Right lung (tissue), 2 donors: ENCODE measurements at regions not wholly inside any gene's neighbourhood (a gene's known extent, or its start where the extent isn't known, plus 50 kb on each side); places are given as distances from the start of the nearest gene placed in this dataset.
A peak's percentile ranks its signal among the peaks of the same experiment; 100 is the strongest.

Experiments
- DNase-seq, 2 donors: peaks; one replicate each; pipeline ENCODE4 v3.0.0-alpha.2; 2013

- DNase-seq = no peak
Observed at GRCh38 chr13:85288698-85289097, 510.5 kb downstream of the SLITRK6 start.

GRCh38 chr13:85287528-85287927 lies 511.7 kb downstream of the SLITRK6 start:
- DNase-seq = no peak

GRCh38 chr13:85286081-85286480 lies 513.1 kb downstream of the SLITRK6 start:
- DNase-seq = no peak

- DNase-seq = no peak
Observed at GRCh38 chr13:85284349-85284748, 514.9 kb downstream of the SLITRK6 start.

- DNase-seq = no peak
Observed at GRCh38 chr13:85283408-85283807, 515.8 kb downstream of the SLITRK6 start.

- DNase-seq = no peak
Observed at GRCh38 chr13:85282876-85283275, 516.3 kb downstream of the SLITRK6 start.

- DNase-seq = no peak
Observed at GRCh38 chr13:85278851-85279250, 520.4 kb downstream of the SLITRK6 start.

- no peak for DNase-seq
Observed at GRCh38 chr13:85277748-85278147, 521.5 kb downstream of the SLITRK6 start.

GRCh38 chr13:85266771-85267170 lies 532.4 kb downstream of the SLITRK6 start:
- DNase-seq = no peak

- DNase-seq = no peak
Observed at GRCh38 chr13:85266331-85266730, 532.9 kb downstream of the SLITRK6 start.

- no peak for DNase-seq
Observed at GRCh38 chr13:85265296-85265695, 533.9 kb downstream of the SLITRK6 start.

- no peak for DNase-seq
Observed at GRCh38 chr13:85262499-85262898, 536.7 kb downstream of the SLITRK6 start.

GRCh38 chr13:85261757-85262346 lies 537.4 kb downstream of the SLITRK6 start:
- DNase-seq = no peak

- DNase-seq = no peak
Observed at GRCh38 chr13:85260896-85261295, 538.3 kb downstream of the SLITRK6 start.

GRCh38 chr13:85255978-85256377 lies 543.2 kb downstream of the SLITRK6 start:
- no peak for DNase-seq

- no peak for DNase-seq
Observed at GRCh38 chr13:85254641-85255040, 544.6 kb downstream of the SLITRK6 start.

GRCh38 chr13:85249151-85249550 lies 550.1 kb downstream of the SLITRK6 start:
- DNase-seq = no peak

GRCh38 chr13:85247780-85248179 lies 551.4 kb downstream of the SLITRK6 start:
- DNase-seq = no peak

- DNase-seq = peak in 1 of 2 donors; percentile 8
Observed at GRCh38 chr13:85243831-85244230, 555.4 kb downstream of the SLITRK6 start.

- no peak for DNase-seq
Observed at GRCh38 chr13:85241060-85241459, 558.2 kb downstream of the SLITRK6 start.

- no peak for DNase-seq
Observed at GRCh38 chr13:85236413-85236812, 562.8 kb downstream of the SLITRK6 start.

- peak; percentile 32 to 39 for DNase-seq
Observed at GRCh38 chr13:85230691-85231093, 568.5 kb downstream of the SLITRK6 start.

GRCh38 chr13:85228692-85229091 lies 570.5 kb downstream of the SLITRK6 start:
- no peak for DNase-seq

GRCh38 chr13:85223883-85224656 lies 575.1 kb downstream of the SLITRK6 start:
- peak; percentile 30 to 37 for DNase-seq
